ENCODE measurements at regions not wholly inside any gene's neighbourhood (a gene's known extent, or its start where the extent isn't known, plus 50 kb on each side); places are given as distances from the start of the nearest gene placed in this dataset.

GRCh38 chr1:106290805-106291501, 765.5 kb upstream of the PRMT6 start:
- TF ChIP-seq FOS (IDR thresholded peaks at IDR 0.05; ENCODE audit: borderline replicate concordance, insufficient read depth, low read length) (no peak), JUN (IDR thresholded peaks at IDR 0.05; ENCODE audit: borderline replicate concordance, insufficient read depth, insufficient read length, low read depth) (no peak), EZH2 (IDR thresholded peaks at IDR 0.05; ENCODE audit: borderline replicate concordance, low read depth, low read length, severe bottlenecking) (no peak), GATA2 (IDR thresholded peaks at IDR 0.05; ENCODE audit: insufficient read depth, insufficient read length, low read depth, low read length) (no peak), MAX (IDR thresholded peaks at IDR 0.05; ENCODE audit: insufficient read depth, insufficient read length) (no peak)
- TF ChIP-seq, protein P1, sequence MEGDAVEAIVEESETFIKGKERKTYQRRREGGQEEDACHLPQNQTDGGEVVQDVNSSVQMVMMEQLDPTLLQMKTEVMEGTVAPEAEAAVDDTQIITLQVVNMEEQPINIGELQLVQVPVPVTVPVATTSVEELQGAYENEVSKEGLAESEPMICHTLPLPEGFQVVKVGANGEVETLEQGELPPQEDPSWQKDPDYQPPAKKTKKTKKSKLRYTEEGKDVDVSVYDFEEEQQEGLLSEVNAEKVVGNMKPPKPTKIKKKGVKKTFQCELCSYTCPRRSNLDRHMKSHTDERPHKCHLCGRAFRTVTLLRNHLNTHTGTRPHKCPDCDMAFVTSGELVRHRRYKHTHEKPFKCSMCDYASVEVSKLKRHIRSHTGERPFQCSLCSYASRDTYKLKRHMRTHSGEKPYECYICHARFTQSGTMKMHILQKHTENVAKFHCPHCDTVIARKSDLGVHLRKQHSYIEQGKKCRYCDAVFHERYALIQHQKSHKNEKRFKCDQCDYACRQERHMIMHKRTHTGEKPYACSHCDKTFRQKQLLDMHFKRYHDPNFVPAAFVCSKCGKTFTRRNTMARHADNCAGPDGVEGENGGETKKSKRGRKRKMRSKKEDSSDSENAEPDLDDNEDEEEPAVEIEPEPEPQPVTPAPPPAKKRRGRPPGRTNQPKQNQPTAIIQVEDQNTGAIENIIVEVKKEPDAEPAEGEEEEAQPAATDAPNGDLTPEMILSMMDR (IDR thresholded peaks at IDR 0.05; ENCODE audit: extremely low read depth in 1 of 2, insufficient read depth in 1 of 2, low read depth in 1 of 2, low read length in 2 of 2): no peak
- Histone ChIP-seq H3K4me1 (ENCODE audit: control insufficient read depth, extremely low read depth, insufficient read depth, low read length) (no peaks in the 10 kb centered on the region), H4K20me1 (replicated peaks; ENCODE audit: control insufficient read depth, extremely low read depth, insufficient read depth, low read length) (no peaks in the 10 kb centered on the region), H3K4me3 (replicated peaks in 1 of 3; ENCODE audit: insufficient read depth in 1 of 3, low read depth in 1 of 3, low read length in 3 of 3) (no peak overlapping the region), H3K36me3 (ENCODE audit: control insufficient read depth in 2 of 2, extremely low read depth in 1 of 2, insufficient read depth in 2 of 2, low read length in 2 of 2) (no peaks in the 10 kb centered on the region), H3K27ac (ENCODE audit: insufficient read depth, low read depth, low read length) (no peak overlapping the region), H3K9me1 (replicated peaks; ENCODE audit: control insufficient read depth, extremely low read depth, insufficient read depth, low read length) (no peaks in the 10 kb centered on the region), H3K27me3 (ENCODE audit: control insufficient read depth in 2 of 2, insufficient read depth in 2 of 2, low read length in 2 of 2) (no peaks in the 10 kb centered on the region), H3K9me3 (replicated peaks; ENCODE audit: control insufficient read depth, insufficient read depth, low read length) (peaks cover 4% of the 10 kb centered on the region), H2AFZ (ENCODE audit: low read depth, low read length) (no peak overlapping the region), H3K79me2 (ENCODE audit: control insufficient read depth, insufficient read depth, low read length) (no peaks in the 10 kb centered on the region), H3K4me2 (ENCODE audit: insufficient read depth, low read length) (no peak overlapping the region), H3K9ac (replicated peaks; ENCODE audit: extremely low read depth, insufficient read depth, low read length) (no peak overlapping the region)
- intact Hi-C loops (cut with micrococcal nuclease) (no loop called here), dilution Hi-C loops (cut with MboI; ENCODE audit: extremely low pct_ligation_motif_present, low sequenced_read_pairs) (no loop called here)
- no peak for DNase-seq (ENCODE audit: low read depth, low spot score)
- BruUV-seq (replicated peaks): no TSS peak
- ChIA-PET POLR2A (no interaction called here), CTCF (no interaction called here)
- no peak for FAIRE-seq

All from endothelial cell of umbilical vein (primary cell).